Trophoblast cell (in vitro differentiated cells and primary cell): ENCODE measurements at regions not wholly inside any gene's neighbourhood (a gene's known extent, or its start where the extent isn't known, plus 50 kb on each side); places are given as distances from the start of the nearest gene placed in this dataset.

Experiments
- DNase-seq, 2 donors: peaks; one replicate each; pipeline ENCODE4 v3.0.0-alpha.2; 2016
- H2AFZ ChIP-seq: 2 replicates; pipeline ENCODE4 v1.6.1; 2013; ENCODE audit warnings: low read length, moderate library complexity, mild to moderate bottlenecking; ENCODE audit not compliant: insufficient read depth, poor library complexity
- H2AK5ac ChIP-seq: 2 replicates; pipeline ENCODE4 v1.6.1; 2013; ENCODE audit warnings: mild to moderate bottlenecking, low read length
- H2BK120ac ChIP-seq: 2 replicates; pipeline ENCODE4 v1.6.1; 2013; ENCODE audit warnings: low read length, mild to moderate bottlenecking, moderate library complexity; ENCODE audit not compliant: insufficient read depth, poor library complexity
- H2BK12ac ChIP-seq: 2 replicates; pipeline ENCODE4 v1.6.1; 2013; ENCODE audit warnings: mild to moderate bottlenecking, low read length, moderate library complexity
- H2BK5ac ChIP-seq: 2 replicates; pipeline ENCODE4 v1.6.1; 2013; ENCODE audit warnings: low read length, low read depth, moderate library complexity, mild to moderate bottlenecking; ENCODE audit not compliant: poor library complexity
- H3K14ac ChIP-seq: 2 replicates; pipeline ENCODE4 v1.6.1; 2013; ENCODE audit warnings: mild to moderate bottlenecking, low read length
- H3K18ac ChIP-seq: 2 replicates; pipeline ENCODE4 v1.6.1; 2013; ENCODE audit warnings: mild to moderate bottlenecking, low read length
- H3K23ac ChIP-seq: 2 replicates; pipeline ENCODE4 v1.6.1; 2013; ENCODE audit warnings: low read length
- H3K27ac ChIP-seq: 2 replicates; pipeline ENCODE4 v1.5.1; 2013; ENCODE audit warnings: low read depth, mild to moderate bottlenecking, inconsistent platforms, low read length, moderate library complexity
- H3K27me3 ChIP-seq: 2 replicates; pipeline ENCODE4 v1.6.1; 2013; ENCODE audit warnings: inconsistent platforms, mild to moderate bottlenecking, low read length, moderate library complexity; ENCODE audit not compliant: insufficient read depth
- H3K36me3 ChIP-seq, 2 experiments: 1 replicate in 1 of 2; 2 replicates in 1 of 2; pipeline ENCODE4 v1.6.1; 2013; ENCODE audit warnings: low read length in 2 of 2, mild to moderate bottlenecking in 2 of 2, moderate library complexity in 1 of 2; ENCODE audit not compliant: insufficient read depth in 2 of 2, control insufficient read depth in 1 of 2
- H3K4ac ChIP-seq: 2 replicates; pipeline ENCODE4 v1.6.1; 2013; ENCODE audit warnings: low read depth, mild to moderate bottlenecking, low read length, moderate library complexity
- H3K4me1 ChIP-seq, 2 experiments: 1 replicate in 1 of 2; 2 replicates in 1 of 2; pipeline ENCODE4 v1.6.1; 2013; ENCODE audit warnings: low read length in 2 of 2, mild to moderate bottlenecking in 2 of 2, moderate library complexity in 1 of 2; ENCODE audit not compliant: insufficient read depth in 2 of 2, control insufficient read depth in 1 of 2
- H3K4me2 ChIP-seq: 2 replicates; pipeline ENCODE4 v1.6.1; 2013; ENCODE audit warnings: inconsistent platforms, mild to moderate bottlenecking, low read length, moderate library complexity
- H3K4me3 ChIP-seq: 2 replicates; pipeline ENCODE4 v1.5.1; 2013; ENCODE audit warnings: mild to moderate bottlenecking, low read depth, low read length, inconsistent platforms
- H3K79me1 ChIP-seq: one replicate; pipeline ENCODE4 v1.6.1; 2013; ENCODE audit warnings: low read length
- H3K79me2 ChIP-seq: 2 replicates; pipeline ENCODE4 v1.6.1; 2013; ENCODE audit warnings: low read length, mild to moderate bottlenecking; ENCODE audit not compliant: control insufficient read depth, insufficient read depth, poor library complexity
- H3K9ac ChIP-seq: 2 replicates; pipeline ENCODE4 v1.6.1; 2013; ENCODE audit warnings: mild to moderate bottlenecking, low read length
- H3K9me3 ChIP-seq: 2 replicates; pipeline ENCODE4 v1.6.1; 2013; ENCODE audit warnings: low read depth, mild to moderate bottlenecking, control low read depth, inconsistent platforms, low read length; ENCODE audit not compliant: insufficient read depth
- H4K12ac ChIP-seq: 2 replicates; pipeline ENCODE4 v1.6.1; 2013; ENCODE audit warnings: low read depth, mild to moderate bottlenecking, low read length, moderate library complexity
- H4K8ac ChIP-seq: 2 replicates; pipeline ENCODE4 v1.6.1; 2013; ENCODE audit warnings: low read depth, mild to moderate bottlenecking, low read length, moderate library complexity
- H4K91ac ChIP-seq: one replicate; pipeline ENCODE4 v1.6.1; 2013; ENCODE audit warnings: low read depth, mild to moderate bottlenecking, low read length, moderate library complexity
- WGBS: extraction: QIAGEN DNeasy Blood & Tissue Kit; methylation state at CpG from one replicate; pipeline ENCODE4 v1.1.7; 2013; ENCODE audit warnings: missing lambda C conversion rate; ENCODE audit not compliant: insufficient read length, insufficient coverage; ENCODE audit errors: extremely low coverage; 5-methylcytosine and 5-hydroxymethylcytosine counted together

DNA sequence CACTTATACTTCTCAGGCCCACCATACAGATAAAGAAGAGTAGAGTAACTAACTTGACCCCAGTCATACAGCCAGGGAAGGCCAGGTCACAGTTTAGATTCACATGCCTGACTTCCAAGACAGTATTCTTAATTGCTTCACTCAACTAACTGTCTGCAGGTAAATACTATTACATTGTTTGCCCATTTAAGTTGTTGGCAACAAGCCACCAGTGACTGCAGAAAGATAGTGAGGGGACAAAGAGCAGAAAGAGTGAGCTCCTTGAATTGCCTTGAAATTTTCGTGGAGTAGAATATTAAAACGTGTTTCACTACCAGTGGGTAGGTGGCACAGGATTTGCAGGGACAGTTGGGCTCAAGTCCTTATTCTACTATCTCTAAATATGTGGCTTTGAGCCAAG lies 146.3 kb upstream of the RMST start:
- no peak overlapping the region for H2BK120ac ChIP-seq

DNA sequence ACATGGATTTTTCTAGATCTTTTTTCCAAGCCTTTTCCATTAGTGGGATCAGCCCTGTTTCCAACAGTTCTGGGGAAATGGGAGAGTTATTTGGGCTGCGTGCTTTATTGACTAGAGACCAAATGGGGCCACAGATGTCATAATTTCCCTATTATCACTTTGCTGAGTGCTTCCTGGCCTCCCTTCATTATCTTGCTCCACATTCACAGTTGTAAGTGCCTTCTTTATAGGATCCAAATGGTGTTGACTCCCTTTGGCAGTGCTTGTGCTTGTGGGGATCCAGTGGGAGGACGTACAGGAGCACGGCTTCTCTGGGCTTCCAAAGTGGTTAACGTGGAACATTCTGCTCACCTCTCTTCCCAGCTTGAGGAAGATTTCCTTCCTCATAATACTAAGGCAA lies 141.0 kb upstream of the RMST start:
- H4K12ac ChIP-seq = no peak overlapping the region
- no peaks in the 10 kb centered on the region for H3K4me1 ChIP-seq
- no peak overlapping the region for H2AFZ ChIP-seq
- no peak overlapping the region for H3K23ac ChIP-seq
- H3K79me2 ChIP-seq = no peaks in the 10 kb centered on the region
- no peak overlapping the region for H3K18ac ChIP-seq
- no peak overlapping the region for H3K27ac ChIP-seq
- H3K9ac ChIP-seq = no peak overlapping the region
- no peak overlapping the region for H4K8ac ChIP-seq
- H2BK120ac ChIP-seq = no peak overlapping the region
- H2AK5ac ChIP-seq = no peak overlapping the region
- H3K27me3 ChIP-seq = no peaks in the 10 kb centered on the region
- H2BK12ac ChIP-seq = no peak overlapping the region
- no peak overlapping the region for H3K4me2 ChIP-seq
- H3K79me1 ChIP-seq = no peaks in the 10 kb centered on the region
- no peak overlapping the region for H3K4me3 ChIP-seq
- DNase-seq = no peak
- H4K91ac ChIP-seq = no peak overlapping the region
- H3K4ac ChIP-seq = no peak overlapping the region
- no peak overlapping the region for H3K14ac ChIP-seq
- no peaks in the 10 kb centered on the region for H3K9me3 ChIP-seq
- no peaks in the 10 kb centered on the region for H3K36me3 ChIP-seq
- no CpG with 5 or more reads among the region's 4 CpGs for WGBS
- H2BK5ac ChIP-seq = no peak overlapping the region

More for the DNA sequence above, 146.3 kb upstream of the RMST start:
- no peak overlapping the region for H2AFZ ChIP-seq
- H3K4me1 ChIP-seq = peaks cover 3% of the 10 kb centered on the region in 2 experiments
- no peak overlapping the region for H3K4me3 ChIP-seq
- no peak overlapping the region for H3K4ac ChIP-seq
- no peak overlapping the region for H3K18ac ChIP-seq
- H3K9ac ChIP-seq = no peak overlapping the region
- no peaks in the 10 kb centered on the region for H3K79me1 ChIP-seq
- H2BK12ac ChIP-seq = no peak overlapping the region
- no peak overlapping the region for H2BK5ac ChIP-seq
- no CpG with 5 or more reads among the region's 2 CpGs for WGBS
- H3K36me3 ChIP-seq = no peaks in the 10 kb centered on the region
- H4K12ac ChIP-seq = no peak overlapping the region
- H3K23ac ChIP-seq = no peak overlapping the region
- no peak overlapping the region for H4K8ac ChIP-seq
- DNase-seq = no peak
- no peaks in the 10 kb centered on the region for H3K9me3 ChIP-seq
- no peaks in the 10 kb centered on the region for H3K27me3 ChIP-seq
- no peak overlapping the region for H3K4me2 ChIP-seq
- H2AK5ac ChIP-seq = no peak overlapping the region
- H3K27ac ChIP-seq = no peak overlapping the region
- no peak overlapping the region for H4K91ac ChIP-seq
- H3K14ac ChIP-seq = no peak overlapping the region
- no peaks in the 10 kb centered on the region for H3K79me2 ChIP-seq

DNA sequence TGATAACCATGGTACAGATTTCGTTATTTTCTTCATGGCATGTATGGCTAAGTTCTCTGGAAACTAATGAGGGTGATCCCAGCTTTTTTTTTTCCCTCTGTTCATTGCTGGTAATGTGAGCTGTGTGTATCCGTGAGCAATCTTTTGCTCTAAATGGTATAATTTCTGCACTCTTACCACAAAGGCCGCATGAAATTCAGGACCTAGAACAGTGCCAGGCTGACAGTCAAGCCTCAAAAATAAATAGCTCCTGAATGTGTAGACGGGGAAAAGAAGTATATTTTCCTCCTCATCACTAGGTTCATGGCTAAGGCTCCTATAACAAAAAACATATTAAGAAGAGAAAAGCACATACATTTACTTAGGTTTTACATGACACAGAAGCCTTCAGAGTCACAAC lies 140.2 kb upstream of the RMST start:
- no peaks in the 10 kb centered on the region for H3K79me2 ChIP-seq
- H3K9me3 ChIP-seq = no peaks in the 10 kb centered on the region
- no peaks in the 10 kb centered on the region for H3K36me3 ChIP-seq
- H3K4me3 ChIP-seq = no peak overlapping the region
- no peak overlapping the region for H2AK5ac ChIP-seq
- no peak overlapping the region for H3K23ac ChIP-seq
- DNase-seq = no peak
- no peaks in the 10 kb centered on the region for H3K4me1 ChIP-seq
- H4K8ac ChIP-seq = no peak overlapping the region
- no peaks in the 10 kb centered on the region for H3K79me1 ChIP-seq
- no peak overlapping the region for H3K18ac ChIP-seq
- no peak overlapping the region for H3K4me2 ChIP-seq
- no peak overlapping the region for H3K9ac ChIP-seq
- no CpG with 5 or more reads among the region's 4 CpGs for WGBS
- no peak overlapping the region for H3K27ac ChIP-seq
- H4K12ac ChIP-seq = no peak overlapping the region
- H4K91ac ChIP-seq = no peak overlapping the region
- H3K4ac ChIP-seq = no peak overlapping the region
- H2BK120ac ChIP-seq = no peak overlapping the region
- no peak overlapping the region for H2AFZ ChIP-seq
- H3K14ac ChIP-seq = no peak overlapping the region
- no peak overlapping the region for H2BK5ac ChIP-seq
- H2BK12ac ChIP-seq = no peak overlapping the region
- H3K27me3 ChIP-seq = no peaks in the 10 kb centered on the region

DNA sequence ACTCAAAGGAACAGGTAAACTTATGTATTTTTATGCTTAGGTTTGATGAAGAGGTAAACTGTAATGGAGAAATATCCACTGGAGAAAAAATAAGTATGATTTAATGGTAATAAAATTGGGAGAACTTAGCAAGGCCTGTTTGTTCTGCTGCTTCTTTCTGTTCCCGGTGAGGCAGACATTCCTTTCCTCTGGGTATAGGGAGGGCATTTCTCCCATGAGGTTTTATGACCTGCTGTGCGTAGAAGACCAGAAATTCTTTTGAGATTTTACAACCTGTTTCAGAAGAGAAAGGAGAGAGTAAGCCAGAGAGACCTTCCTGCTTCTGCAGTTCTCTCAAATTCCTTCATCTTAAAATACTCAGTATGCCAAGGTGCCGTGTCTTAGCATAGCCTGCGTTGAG lies 139.4 kb upstream of the RMST start:
- no peak overlapping the region for H3K23ac ChIP-seq
- no peaks in the 10 kb centered on the region for H3K79me2 ChIP-seq
- no peak for DNase-seq
- no peak overlapping the region for H3K14ac ChIP-seq
- no peaks in the 10 kb centered on the region for H3K36me3 ChIP-seq
- H2AK5ac ChIP-seq = no peak overlapping the region
- H2BK5ac ChIP-seq = no peak overlapping the region
- no peak overlapping the region for H3K9ac ChIP-seq
- no peak overlapping the region for H4K12ac ChIP-seq
- H4K8ac ChIP-seq = no peak overlapping the region
- no peak overlapping the region for H3K27ac ChIP-seq
- H3K4ac ChIP-seq = no peak overlapping the region
- no peak overlapping the region for H3K18ac ChIP-seq
- H3K9me3 ChIP-seq = no peaks in the 10 kb centered on the region
- H2AFZ ChIP-seq = no peak overlapping the region
- WGBS = no CpG with 5 or more reads among the region's 4 CpGs
- no peaks in the 10 kb centered on the region for H3K27me3 ChIP-seq
- no peak overlapping the region for H2BK12ac ChIP-seq
- H3K4me3 ChIP-seq = no peak overlapping the region
- no peak overlapping the region for H4K91ac ChIP-seq
- H3K4me2 ChIP-seq = no peak overlapping the region
- H3K79me1 ChIP-seq = no peaks in the 10 kb centered on the region
- H2BK120ac ChIP-seq = no peak overlapping the region
- no peaks in the 10 kb centered on the region for H3K4me1 ChIP-seq
